Loucy (cell line): ENCODE measurements at regions not wholly inside any gene's neighbourhood (a gene's known extent, or its start where the extent isn't known, plus 50 kb on each side); places are given as distances from the start of the nearest gene placed in this dataset.
"Not testable (repeated sequence)": the region's sequence is repeated elsewhere in the genome, so short reads cannot be mapped to it uniquely, and the experiment has no call there.

Experiments
- H2AFZ ChIP-seq: fragments of 200-600 bp; sonication (generic); 2 replicates; pipeline ENCODE4 v1.6.0; 2016; ENCODE audit warnings: antibody characterized with exemption, mild to moderate bottlenecking, low read length, moderate library complexity
- H3F3A ChIP-seq: fragments of 200-600 bp; 2 replicates; pipeline ENCODE4 v1.6.0; 2016; ENCODE audit warnings: antibody characterized with exemption, low read depth, mild to moderate bottlenecking
- H3K27me3 ChIP-seq: fragments of 200-600 bp; sonication (generic); 2 replicates; pipeline ENCODE4 v1.6.1; 2014; ENCODE audit warnings: low read length, mild to moderate bottlenecking; ENCODE audit not compliant: insufficient read depth, poor library complexity, severe bottlenecking
- H3K36me3 ChIP-seq: fragments of 200-600 bp; sonication (generic); 2 replicates; pipeline ENCODE4 v1.6.1; 2016; ENCODE audit warnings: low read length; ENCODE audit not compliant: insufficient read depth
- H3K4me1 ChIP-seq: fragments of 200-600 bp; sonication (generic); 2 replicates; pipeline ENCODE4 v1.5.1; 2014; ENCODE audit warnings: low read length, mild to moderate bottlenecking; ENCODE audit not compliant: insufficient read depth, poor library complexity, severe bottlenecking
- H3K4me2 ChIP-seq: fragments of 200-600 bp; sonication (generic); 2 replicates; pipeline ENCODE4 v1.6.0; 2014; ENCODE audit warnings: antibody characterized with exemption, low read length, low read depth, mild to moderate bottlenecking; ENCODE audit not compliant: poor library complexity, severe bottlenecking
- H3K4me3 ChIP-seq: fragments of 200-600 bp; sonication (generic); 2 replicates; pipeline ENCODE4 v1.5.1; 2014; ENCODE audit warnings: low read length, mild to moderate bottlenecking, mixed read lengths; ENCODE audit not compliant: poor library complexity, severe bottlenecking
- H3K79me2 ChIP-seq: fragments of 200-600 bp; sonication (generic); 2 replicates; pipeline ENCODE4 v1.6.1; 2014; ENCODE audit warnings: low read length; ENCODE audit not compliant: insufficient read depth
- H3K9ac ChIP-seq: fragments of 200-600 bp; sonication (generic); 2 replicates; pipeline ENCODE4 v1.6.0; 2014; ENCODE audit warnings: mild to moderate bottlenecking, low read depth, low read length, moderate library complexity; ENCODE audit not compliant: poor library complexity, severe bottlenecking
- H3K9me2 ChIP-seq: fragments of 200-600 bp; sonication (generic); replicated peaks from 2 replicates; pipeline ENCODE4 v1.6.1; 2016; ENCODE audit warnings: low read depth, low read length, mixed read lengths
- H3K9me3 ChIP-seq: fragments of 200-600 bp; sonication (generic); 2 replicates; pipeline ENCODE4 v1.6.1; 2014; ENCODE audit warnings: mild to moderate bottlenecking, antibody characterized with exemption, low read length, low read depth; ENCODE audit not compliant: insufficient read depth
- H4K20me1 ChIP-seq: fragments of 200-600 bp; sonication (generic); 2 replicates; pipeline ENCODE4 v1.6.0; 2014; ENCODE audit warnings: antibody characterized with exemption, low read length, mild to moderate bottlenecking; ENCODE audit not compliant: insufficient read depth, poor library complexity, severe bottlenecking
- EZH2phosphoT487 ChIP-seq: fragments of 200-600 bp; IDR thresholded peaks from 2 replicates; pipeline ENCODE4 v1.6.1; 2018; ENCODE audit warnings: antibody characterized with exemption, mild to moderate bottlenecking, moderate library complexity, borderline replicate concordance
- TF ChIP-seq, protein P1 (sequence below): fragments of 200-600 bp; sonication (generic); conservative IDR thresholded peaks from 2 replicates; pipeline ENCODE4 v1.5.1; 2014; ENCODE audit warnings: mild to moderate bottlenecking, antibody characterized with exemption, low read length

DNA sequence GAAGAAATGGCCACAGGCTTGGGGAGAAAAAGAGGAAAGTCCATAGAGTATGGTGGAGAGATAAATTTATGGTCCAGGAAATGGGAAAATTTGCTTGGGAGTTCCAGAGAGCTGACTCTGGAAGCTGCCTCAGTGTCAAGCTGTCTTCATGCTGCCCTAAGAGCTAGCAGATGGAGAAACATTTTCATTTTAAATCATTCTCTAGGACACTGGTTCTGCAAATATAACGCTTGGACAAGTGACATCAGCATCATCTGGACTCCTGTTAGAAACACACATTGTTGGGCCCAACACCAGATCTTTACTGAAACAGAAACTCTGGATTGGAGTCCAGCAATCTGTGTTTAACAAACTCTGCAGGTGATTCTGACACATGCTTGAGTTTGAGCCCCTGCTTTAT is 592.0 kb upstream of the KLF12 start:
- H3K9me3 ChIP-seq: no peaks in the 10 kb centered on the region
- H3K27me3 ChIP-seq: no peaks in the 10 kb centered on the region
- no peaks in the 10 kb centered on the region for H4K20me1 ChIP-seq
- TF ChIP-seq, protein P1, sequence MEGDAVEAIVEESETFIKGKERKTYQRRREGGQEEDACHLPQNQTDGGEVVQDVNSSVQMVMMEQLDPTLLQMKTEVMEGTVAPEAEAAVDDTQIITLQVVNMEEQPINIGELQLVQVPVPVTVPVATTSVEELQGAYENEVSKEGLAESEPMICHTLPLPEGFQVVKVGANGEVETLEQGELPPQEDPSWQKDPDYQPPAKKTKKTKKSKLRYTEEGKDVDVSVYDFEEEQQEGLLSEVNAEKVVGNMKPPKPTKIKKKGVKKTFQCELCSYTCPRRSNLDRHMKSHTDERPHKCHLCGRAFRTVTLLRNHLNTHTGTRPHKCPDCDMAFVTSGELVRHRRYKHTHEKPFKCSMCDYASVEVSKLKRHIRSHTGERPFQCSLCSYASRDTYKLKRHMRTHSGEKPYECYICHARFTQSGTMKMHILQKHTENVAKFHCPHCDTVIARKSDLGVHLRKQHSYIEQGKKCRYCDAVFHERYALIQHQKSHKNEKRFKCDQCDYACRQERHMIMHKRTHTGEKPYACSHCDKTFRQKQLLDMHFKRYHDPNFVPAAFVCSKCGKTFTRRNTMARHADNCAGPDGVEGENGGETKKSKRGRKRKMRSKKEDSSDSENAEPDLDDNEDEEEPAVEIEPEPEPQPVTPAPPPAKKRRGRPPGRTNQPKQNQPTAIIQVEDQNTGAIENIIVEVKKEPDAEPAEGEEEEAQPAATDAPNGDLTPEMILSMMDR: no peak
- no peak for TF ChIP-seq EZH2phosphoT487
- no peaks in the 10 kb centered on the region for H3F3A ChIP-seq
- no peak overlapping the region for H2AFZ ChIP-seq
- no peaks in the 10 kb centered on the region for H3K79me2 ChIP-seq
- H3K9ac ChIP-seq: no peak overlapping the region
- no peaks in the 10 kb centered on the region for H3K4me1 ChIP-seq
- no peaks in the 10 kb centered on the region for H3K36me3 ChIP-seq
- no peak overlapping the region for H3K4me2 ChIP-seq
- no peak overlapping the region for H3K4me3 ChIP-seq
- no peaks in the 10 kb centered on the region for H3K9me2 ChIP-seq

DNA sequence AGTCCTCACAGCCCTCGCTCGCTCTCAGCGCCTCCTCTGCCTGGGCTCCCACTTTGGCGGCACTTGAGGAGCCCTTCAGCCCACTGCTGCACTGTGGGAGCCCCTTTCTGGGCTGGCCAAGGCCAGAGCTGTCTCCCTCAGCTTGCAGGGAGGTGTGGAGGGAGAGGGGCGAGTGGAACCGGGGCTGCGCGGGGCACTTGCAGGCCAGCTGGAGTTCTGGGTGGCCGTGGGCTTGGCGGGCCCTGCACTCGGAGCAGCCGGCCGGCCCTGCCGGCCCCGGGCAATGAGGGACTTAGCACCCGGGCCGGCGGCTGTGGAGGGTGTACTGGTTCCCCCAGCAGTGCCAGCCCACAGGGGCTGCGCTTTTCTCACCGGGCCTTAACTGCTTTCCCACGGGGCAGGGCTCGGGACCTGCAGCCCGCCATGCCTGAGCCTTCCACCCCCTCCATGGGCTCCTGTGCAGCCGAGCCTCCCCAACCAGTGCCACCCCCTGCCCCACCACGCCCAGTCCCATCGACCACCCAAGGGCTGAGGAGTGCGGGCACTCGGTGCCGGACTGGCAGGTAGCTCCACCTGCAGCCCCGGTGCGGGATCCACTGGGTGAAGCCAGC is 584.1 kb upstream of the KLF12 start:
- not testable (repeated sequence) for H3K4me1 ChIP-seq, H4K20me1 ChIP-seq, H3K36me3 ChIP-seq, H3K9me3 ChIP-seq, H3K27me3 ChIP-seq, H3K9me2 ChIP-seq, H2AFZ ChIP-seq, H3K79me2 ChIP-seq, H3K4me2 ChIP-seq, H3F3A ChIP-seq, H3K4me3 ChIP-seq, H3K9ac ChIP-seq

DNA sequence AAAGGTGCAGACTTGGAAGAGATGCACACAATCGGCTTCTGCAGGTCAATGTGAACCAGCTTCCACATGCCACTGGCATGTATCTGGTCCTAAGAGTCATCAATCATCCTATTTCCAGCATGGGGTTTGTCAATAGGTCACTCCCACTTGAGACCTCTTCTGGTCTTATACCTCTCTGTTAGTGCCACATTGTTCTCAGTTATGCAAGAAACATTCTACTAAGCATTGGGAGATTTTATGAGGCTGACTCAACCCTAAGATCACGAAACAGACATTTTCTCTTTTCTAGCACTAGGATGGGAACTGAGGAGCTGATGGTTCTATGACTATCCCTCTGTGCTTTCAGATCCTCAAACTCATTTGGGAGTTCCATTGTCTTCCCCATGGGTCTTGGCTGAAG is 581.5 kb upstream of the KLF12 start:
- no peak overlapping the region for H3K4me2 ChIP-seq
- no peaks in the 10 kb centered on the region for H3K27me3 ChIP-seq
- no peaks in the 10 kb centered on the region for H4K20me1 ChIP-seq
- no peaks in the 10 kb centered on the region for H3K9me2 ChIP-seq
- H3K4me3 ChIP-seq: no peak overlapping the region
- no peak overlapping the region for H3K9ac ChIP-seq
- TF ChIP-seq EZH2phosphoT487: no peak
- TF ChIP-seq, protein P1: no peak
- H3K36me3 ChIP-seq: no peaks in the 10 kb centered on the region
- no peaks in the 10 kb centered on the region for H3K4me1 ChIP-seq
- H3K79me2 ChIP-seq: no peaks in the 10 kb centered on the region
- no peak overlapping the region for H2AFZ ChIP-seq
- H3K9me3 ChIP-seq: no peaks in the 10 kb centered on the region
- H3F3A ChIP-seq: no peaks in the 10 kb centered on the region

DNA sequence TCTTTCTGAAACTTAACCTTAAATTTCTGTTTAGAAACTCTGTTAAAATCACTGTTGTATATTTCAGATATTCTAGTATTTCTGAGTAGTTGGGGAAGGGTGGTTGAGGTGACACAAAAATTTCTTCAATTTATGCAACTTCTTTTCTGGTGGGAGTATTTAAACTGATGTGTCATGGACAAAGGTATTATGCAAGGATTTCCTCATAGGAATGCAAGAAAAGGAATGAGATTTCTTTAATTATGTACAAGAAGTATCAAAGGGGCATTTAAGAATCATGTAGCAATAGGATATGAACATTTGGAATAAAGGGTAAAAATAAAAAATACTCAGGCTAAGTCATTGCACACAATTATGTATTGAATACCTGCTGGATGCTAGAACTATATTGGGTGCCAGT is 575.8 kb upstream of the KLF12 start:
- Histone ChIP-seq H3K9me2 (no peaks in the 10 kb centered on the region), H3K4me3 (no peak overlapping the region), H3K9ac (no peak overlapping the region), H3K9me3 (no peaks in the 10 kb centered on the region), H2AFZ (no peak overlapping the region), H4K20me1 (no peaks in the 10 kb centered on the region), H3K27me3 (no peaks in the 10 kb centered on the region), H3K4me2 (no peak overlapping the region), H3K4me1 (no peaks in the 10 kb centered on the region), H3K36me3 (no peaks in the 10 kb centered on the region), H3F3A (no peaks in the 10 kb centered on the region), H3K79me2 (no peaks in the 10 kb centered on the region)
- TF ChIP-seq EZH2phosphoT487: no peak
- TF ChIP-seq, protein P1: no peak
